ENCODE measurements at regions not wholly inside any gene's neighbourhood (a gene's known extent, or its start where the extent isn't known, plus 50 kb on each side); places are given as distances from the start of the nearest gene placed in this dataset.

GRCh38 chr18:45480219-45481015, 134.9 kb upstream of the SLC14A2 start:
- Histone ChIP-seq H3K9me3 (no peaks in the 10 kb centered on the region), H3K4me3 (no peak overlapping the region), H3K36me3 (no peaks in the 10 kb centered on the region), H3K27me3 (no peaks in the 10 kb centered on the region), H3K27ac (replicated peaks in 1 of 4) (no peak overlapping the region), H3K4me1 (peaks cover 0 to 6% (median 0%) of the 10 kb centered on the region in 4 donors)
- intact Hi-C loops (cut with DNase I), result no loop called here
- DNase-seq (ENCODE audit: extremely low spot score), result no peak
- WGBS, result 87% methylated on average over 1 of the region's 1 CpG
- no peak for TF ChIP-seq POLR2A (IDR thresholded peaks at IDR 0.05; ENCODE audit: low read depth)
- TF ChIP-seq EP300 (IDR thresholded peaks at IDR 0.05), result no peak
- TF ChIP-seq, protein P1, sequence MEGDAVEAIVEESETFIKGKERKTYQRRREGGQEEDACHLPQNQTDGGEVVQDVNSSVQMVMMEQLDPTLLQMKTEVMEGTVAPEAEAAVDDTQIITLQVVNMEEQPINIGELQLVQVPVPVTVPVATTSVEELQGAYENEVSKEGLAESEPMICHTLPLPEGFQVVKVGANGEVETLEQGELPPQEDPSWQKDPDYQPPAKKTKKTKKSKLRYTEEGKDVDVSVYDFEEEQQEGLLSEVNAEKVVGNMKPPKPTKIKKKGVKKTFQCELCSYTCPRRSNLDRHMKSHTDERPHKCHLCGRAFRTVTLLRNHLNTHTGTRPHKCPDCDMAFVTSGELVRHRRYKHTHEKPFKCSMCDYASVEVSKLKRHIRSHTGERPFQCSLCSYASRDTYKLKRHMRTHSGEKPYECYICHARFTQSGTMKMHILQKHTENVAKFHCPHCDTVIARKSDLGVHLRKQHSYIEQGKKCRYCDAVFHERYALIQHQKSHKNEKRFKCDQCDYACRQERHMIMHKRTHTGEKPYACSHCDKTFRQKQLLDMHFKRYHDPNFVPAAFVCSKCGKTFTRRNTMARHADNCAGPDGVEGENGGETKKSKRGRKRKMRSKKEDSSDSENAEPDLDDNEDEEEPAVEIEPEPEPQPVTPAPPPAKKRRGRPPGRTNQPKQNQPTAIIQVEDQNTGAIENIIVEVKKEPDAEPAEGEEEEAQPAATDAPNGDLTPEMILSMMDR (IDR thresholded peaks at IDR 0.05), result no peak
- no peak for TF ChIP-seq POLR2AphosphoS5 (IDR thresholded peaks at IDR 0.05)

DNA sequence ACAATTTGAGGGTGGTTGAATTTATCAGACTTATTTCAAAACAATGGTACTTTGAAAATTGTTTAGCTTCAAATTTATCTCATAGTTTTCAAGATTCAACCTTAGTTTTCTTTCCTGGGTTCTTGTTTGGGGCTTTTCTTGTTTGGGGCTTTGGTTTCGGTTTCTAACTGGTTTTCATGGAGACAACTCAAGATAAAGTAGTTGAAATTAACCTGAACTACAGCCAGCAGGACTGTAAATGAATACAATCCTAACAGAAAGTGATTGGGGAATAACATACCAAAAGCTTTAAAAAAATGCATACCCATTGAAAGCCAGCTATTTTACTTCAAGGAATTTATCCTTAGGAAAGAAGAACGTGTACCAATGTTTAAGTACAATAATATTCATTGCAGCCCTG, 133.5 kb upstream of the SLC14A2 start:
- no peak overlapping the region for H3K4me3 ChIP-seq
- no peak overlapping the region for H3K27ac ChIP-seq (replicated peaks in 1 of 4)
- H3K4me1 ChIP-seq, result peaks cover 0 to 6% (median 0%) of the 10 kb centered on the region in 4 donors
- H3K36me3 ChIP-seq, result no peaks in the 10 kb centered on the region
- no peak for TF ChIP-seq EP300 (IDR thresholded peaks at IDR 0.05)
- no peak for TF ChIP-seq POLR2AphosphoS5 (IDR thresholded peaks at IDR 0.05)
- no peak for TF ChIP-seq POLR2A (IDR thresholded peaks at IDR 0.05; ENCODE audit: low read depth)
- TF ChIP-seq, protein P1 (IDR thresholded peaks at IDR 0.05), result no peak
- H3K9me3 ChIP-seq, result no peaks in the 10 kb centered on the region
- intact Hi-C loops (cut with DNase I), result no loop called here
- DNase-seq (ENCODE audit: extremely low spot score), result no peak
- 48% methylated on average over 2 of the region's 2 CpGs for WGBS
- no peaks in the 10 kb centered on the region for H3K27me3 ChIP-seq

GRCh38 chr18:45482286-45482685, 133.0 kb upstream of the SLC14A2 start:
- H3K4me3 ChIP-seq, result no peak overlapping the region
- WGBS, result 33% methylated on average over 1 of the region's 1 CpG
- no peak overlapping the region for H3K27ac ChIP-seq (replicated peaks in 1 of 4)
- no peaks in the 10 kb centered on the region for H3K36me3 ChIP-seq
- no peaks in the 10 kb centered on the region for H3K9me3 ChIP-seq
- H3K27me3 ChIP-seq, result no peaks in the 10 kb centered on the region
- TF ChIP-seq, protein P1 (IDR thresholded peaks at IDR 0.05), result no peak
- TF ChIP-seq POLR2A (IDR thresholded peaks at IDR 0.05; ENCODE audit: low read depth) (no peak), POLR2AphosphoS5 (IDR thresholded peaks at IDR 0.05) (no peak), EP300 (IDR thresholded peaks at IDR 0.05) (no peak)
- intact Hi-C loops (cut with DNase I), result no loop called here
- no peak for DNase-seq (ENCODE audit: extremely low spot score)
- H3K4me1 ChIP-seq, result peaks cover 0 to 6% (median 0%) of the 10 kb centered on the region in 4 donors

- Histone ChIP-seq H3K27ac (replicated peaks in 1 of 4) (no peak overlapping the region), H3K4me3 (no peak overlapping the region), H3K27me3 (no peaks in the 10 kb centered on the region), H3K9me3 (no peaks in the 10 kb centered on the region), H3K4me1 (no peaks in the 10 kb centered on the region), H3K36me3 (no peaks in the 10 kb centered on the region)
- intact Hi-C loops (cut with DNase I), result no loop called here
- DNase-seq (ENCODE audit: extremely low spot score), result no peak
- WGBS, result 95% methylated on average over 3 of the region's 3 CpGs
- TF ChIP-seq POLR2A (IDR thresholded peaks at IDR 0.05; ENCODE audit: low read depth), result no peak
- no peak for TF ChIP-seq EP300 (IDR thresholded peaks at IDR 0.05)
- TF ChIP-seq, protein P1 (IDR thresholded peaks at IDR 0.05), result no peak
- TF ChIP-seq POLR2AphosphoS5 (IDR thresholded peaks at IDR 0.05), result no peak
These were observed 127.7 kb upstream of the SLC14A2 start for GRCh38 chr18:45487581-45487980.
